Brain microvascular endothelial cell (primary cell): ENCODE measurements at regions not wholly inside any gene's neighbourhood (a gene's known extent, or its start where the extent isn't known, plus 50 kb on each side); places are given as distances from the start of the nearest gene placed in this dataset.
"Not testable (repeated sequence)": the region's sequence is repeated elsewhere in the genome, so short reads cannot be mapped to it uniquely, and the experiment has no call there.

Experiments used
- DNase-seq: peaks from one replicate; pipeline ENCODE4 v3.0.0-alpha.2; 2020
- H3K27ac ChIP-seq: fragments of 250-450 bp; sonication (Bioruptor Pico); 2 replicates; pipeline ENCODE4 v1.5.1; 2020; ENCODE audit warnings: mild to moderate bottlenecking, moderate library complexity
- H3K27me3 ChIP-seq: fragments of 250-450 bp; sonication (Bioruptor Pico); replicated peaks from 2 replicates; pipeline ENCODE4 v1.5.1; 2020; ENCODE audit warnings: mild to moderate bottlenecking
- H3K36me3 ChIP-seq: fragments of 250-450 bp; sonication (Bioruptor Pico); replicated peaks from 2 replicates; pipeline ENCODE4 v1.5.1; 2020; ENCODE audit warnings: mild to moderate bottlenecking
- H3K4me3 ChIP-seq: 2 replicates; pipeline ENCODE4 v1.5.1; 2011; ENCODE audit warnings: low read depth, mild to moderate bottlenecking, control low read depth, low read length, moderate library complexity
- in situ Hi-C: cut with HindIII; loops from 2 replicates; pipeline ENCODE4 v1.10.0; 2017; ENCODE audit warnings: low sequenced_read_pairs, low pct_ligation_motif_present
- TF ChIP-seq, protein P1 (sequence below): IDR thresholded peaks from 2 replicates; pipeline ENCODE4 v1.5.1; 2011; ENCODE audit warnings: low read depth, mild to moderate bottlenecking, moderate library complexity, low read length, control low read depth, inconsistent platforms; ENCODE audit errors: missing control alignments

DNA sequence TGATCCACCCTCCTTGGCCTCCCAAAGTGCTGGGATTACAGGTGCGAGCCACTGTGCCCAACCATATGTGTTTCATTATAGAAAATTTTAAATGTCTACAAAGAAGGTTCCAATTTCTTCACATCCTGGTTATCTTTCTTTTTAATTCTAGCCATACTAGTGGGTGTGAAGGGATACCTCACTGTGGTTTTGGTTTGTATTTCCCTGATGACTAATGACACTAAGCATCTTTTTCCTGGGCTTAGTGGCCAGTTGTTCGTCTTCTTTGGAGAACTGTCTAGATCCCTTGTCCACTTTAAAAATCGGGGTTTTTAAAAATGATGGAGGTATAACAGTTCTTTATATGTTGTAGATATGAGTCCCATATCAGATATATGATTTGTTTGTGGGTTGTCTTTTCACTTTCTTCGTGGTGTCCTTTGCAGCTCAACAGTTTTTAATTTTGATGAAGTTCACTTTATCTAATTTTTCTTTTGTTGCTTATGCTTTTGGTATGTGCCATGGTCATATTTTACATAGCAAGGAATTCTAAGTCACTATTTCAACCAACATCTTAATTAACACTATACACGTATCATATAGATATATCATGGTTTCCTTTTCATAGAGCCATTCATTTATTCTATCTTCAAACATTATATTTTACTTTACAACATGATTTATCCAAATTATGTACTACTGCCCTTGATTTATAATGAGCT, 135.0 kb upstream of the RIOK3 start:
- H3K36me3 ChIP-seq = no peaks in the 10 kb centered on the region
- DNase-seq = peak; percentile 70
- in situ Hi-C loops = no loop called here
- peak overlapping the region; percentile 20 for H3K27ac ChIP-seq
- H3K27me3 ChIP-seq = no peaks in the 10 kb centered on the region
- TF ChIP-seq, protein P1, sequence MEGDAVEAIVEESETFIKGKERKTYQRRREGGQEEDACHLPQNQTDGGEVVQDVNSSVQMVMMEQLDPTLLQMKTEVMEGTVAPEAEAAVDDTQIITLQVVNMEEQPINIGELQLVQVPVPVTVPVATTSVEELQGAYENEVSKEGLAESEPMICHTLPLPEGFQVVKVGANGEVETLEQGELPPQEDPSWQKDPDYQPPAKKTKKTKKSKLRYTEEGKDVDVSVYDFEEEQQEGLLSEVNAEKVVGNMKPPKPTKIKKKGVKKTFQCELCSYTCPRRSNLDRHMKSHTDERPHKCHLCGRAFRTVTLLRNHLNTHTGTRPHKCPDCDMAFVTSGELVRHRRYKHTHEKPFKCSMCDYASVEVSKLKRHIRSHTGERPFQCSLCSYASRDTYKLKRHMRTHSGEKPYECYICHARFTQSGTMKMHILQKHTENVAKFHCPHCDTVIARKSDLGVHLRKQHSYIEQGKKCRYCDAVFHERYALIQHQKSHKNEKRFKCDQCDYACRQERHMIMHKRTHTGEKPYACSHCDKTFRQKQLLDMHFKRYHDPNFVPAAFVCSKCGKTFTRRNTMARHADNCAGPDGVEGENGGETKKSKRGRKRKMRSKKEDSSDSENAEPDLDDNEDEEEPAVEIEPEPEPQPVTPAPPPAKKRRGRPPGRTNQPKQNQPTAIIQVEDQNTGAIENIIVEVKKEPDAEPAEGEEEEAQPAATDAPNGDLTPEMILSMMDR = no peak
- H3K4me3 ChIP-seq = no peak overlapping the region

DNA sequence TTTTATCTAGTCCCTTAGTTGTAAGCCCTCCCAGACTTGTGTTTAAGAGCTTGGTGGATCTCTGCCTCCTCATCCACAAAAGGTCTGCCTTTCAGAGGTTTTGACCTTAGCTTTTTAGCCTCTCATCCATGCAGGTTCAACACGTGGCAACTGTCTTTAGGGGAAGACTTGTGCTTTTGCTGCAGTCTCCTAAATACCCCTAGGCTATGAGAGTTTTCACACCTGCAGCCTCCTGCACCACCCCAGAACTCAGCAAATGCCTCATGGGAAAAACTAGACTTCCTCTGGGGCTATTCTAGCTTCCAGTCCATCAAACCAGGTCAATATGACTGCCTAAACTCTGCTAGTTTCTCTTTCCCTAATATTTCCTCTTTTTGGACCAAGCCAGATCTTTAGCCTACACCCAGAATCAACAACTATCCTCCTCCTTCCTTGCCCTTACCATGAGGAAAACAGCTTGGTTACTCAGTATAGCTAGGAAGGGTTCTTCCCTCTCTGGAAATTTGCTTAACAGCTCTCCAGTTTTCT, 132.3 kb upstream of the RIOK3 start:
- Histone ChIP-seq H3K36me3 (no peaks in the 10 kb centered on the region), H3K4me3 (no peak overlapping the region), H3K27me3 (no peaks in the 10 kb centered on the region), H3K27ac (no peak overlapping the region)
- in situ Hi-C loops = no loop called here
- DNase-seq = no peak
- TF ChIP-seq, protein P1 = no peak

DNA sequence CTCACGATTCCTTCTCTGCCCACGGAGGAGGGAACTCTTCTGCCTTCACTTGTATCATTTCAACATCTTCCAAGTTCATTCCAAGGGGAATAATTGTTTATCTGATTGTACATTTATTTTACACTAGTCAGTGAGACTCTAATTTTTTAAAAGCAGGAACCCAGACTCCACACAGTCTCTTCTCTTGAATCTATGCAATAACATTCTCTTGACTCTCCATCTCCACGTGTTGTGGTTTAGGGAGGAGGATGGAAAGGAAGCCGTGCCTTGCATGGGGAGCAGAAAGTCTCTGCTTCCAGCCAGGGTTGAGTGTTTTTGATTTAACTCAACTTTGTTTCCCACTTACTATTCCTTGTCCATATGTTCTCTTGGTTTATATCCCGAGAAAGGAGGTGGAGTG, 131.1 kb upstream of the RIOK3 start:
- no peak for DNase-seq
- in situ Hi-C loops = no loop called here
- TF ChIP-seq, protein P1 = no peak

DNA sequence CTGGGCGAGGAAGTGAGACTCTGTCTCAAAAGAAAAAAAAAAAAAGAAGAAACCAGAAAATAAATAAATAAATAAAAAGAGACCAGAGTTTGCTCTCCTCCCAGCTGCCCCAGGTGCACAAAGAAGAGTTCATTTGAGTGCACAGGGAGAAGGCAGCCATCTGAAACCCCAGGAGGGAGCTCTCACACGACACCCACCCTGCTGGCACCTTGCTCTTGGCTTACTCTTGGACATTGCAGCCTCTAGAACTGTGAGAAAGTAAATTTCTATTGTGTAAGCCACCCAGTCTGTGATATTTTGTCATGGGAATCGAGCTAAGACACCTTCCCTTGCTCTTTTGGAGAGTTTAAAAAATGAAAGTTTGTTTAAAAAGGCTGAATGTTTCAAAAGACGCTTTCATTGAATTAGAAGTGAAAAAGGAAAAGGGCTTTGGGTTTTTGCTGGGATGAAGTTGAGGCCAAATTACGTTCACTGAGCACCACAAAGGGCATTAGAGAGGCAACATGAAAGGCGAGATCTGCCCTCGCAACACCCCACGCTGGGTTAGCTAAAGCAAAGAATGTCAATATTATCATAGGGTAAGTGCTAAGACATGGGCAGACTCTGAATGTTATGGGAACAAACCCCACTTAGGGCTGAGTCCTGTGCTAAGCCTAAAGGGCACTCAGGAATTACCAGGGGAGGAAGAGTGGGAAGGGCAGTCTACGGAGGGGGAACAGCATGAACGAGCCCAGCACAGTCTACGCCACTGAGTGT, 128.9 kb upstream of the RIOK3 start:
- Histone ChIP-seq H3K27ac (no peak overlapping the region), H3K4me3 (no peak overlapping the region), H3K36me3 (no peaks in the 10 kb centered on the region), H3K27me3 (no peaks in the 10 kb centered on the region)
- in situ Hi-C loops = no loop called here
- no peak for DNase-seq
- TF ChIP-seq, protein P1 = no peak

More for the DNA sequence above, 131.1 kb upstream of the RIOK3 start:
- Histone ChIP-seq H3K36me3 (no peaks in the 10 kb centered on the region), H3K27ac (no peak overlapping the region), H3K27me3 (no peaks in the 10 kb centered on the region), H3K4me3 (no peak overlapping the region)

DNA sequence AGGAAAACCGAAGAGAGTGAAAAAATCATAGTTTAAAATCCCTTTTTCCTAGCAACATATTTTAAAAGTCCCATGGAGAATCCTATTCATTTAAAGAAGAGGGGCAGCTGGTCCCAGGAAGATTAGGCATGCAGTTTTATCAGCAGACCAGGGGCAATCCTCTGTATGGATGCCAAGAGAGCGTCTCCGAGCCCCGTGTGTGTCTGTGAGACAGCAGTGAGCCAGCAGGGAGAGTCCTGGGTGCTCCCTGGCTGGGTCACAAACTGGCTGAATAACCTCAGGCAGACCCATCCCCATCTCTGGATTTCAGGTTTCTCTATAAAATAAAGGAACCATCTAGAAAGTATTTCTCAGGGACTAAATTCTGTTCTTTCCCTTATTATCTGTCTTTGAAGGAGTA, 128.2 kb upstream of the RIOK3 start:
- in situ Hi-C loops = no loop called here
- TF ChIP-seq, protein P1 = no peak
- DNase-seq = no peak

DNA sequence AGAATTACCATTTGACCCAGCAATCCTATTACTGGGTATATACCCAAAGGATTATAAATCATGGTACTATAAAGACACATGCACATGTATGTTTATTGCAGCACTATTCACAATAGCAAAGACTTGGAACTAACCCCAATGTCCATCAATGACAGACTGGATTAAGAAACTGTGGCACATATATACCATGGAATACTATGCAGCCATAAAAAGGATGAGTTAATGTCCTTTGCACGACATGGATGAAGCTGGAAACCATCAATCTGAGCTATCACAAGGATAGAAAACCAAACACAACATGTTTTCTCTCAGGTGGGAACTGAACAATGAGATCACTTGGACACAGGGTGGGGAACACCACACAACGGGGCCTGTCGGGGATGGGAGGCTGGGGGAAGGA, 123.4 kb upstream of the RIOK3 start:
- H3K4me3 ChIP-seq, H3K27me3 ChIP-seq, H3K36me3 ChIP-seq, DNase-seq, in situ Hi-C loops, H3K27ac ChIP-seq: not testable (repeated sequence)

More for the DNA sequence above, 128.2 kb upstream of the RIOK3 start:
- H3K4me3 ChIP-seq = no peak overlapping the region
- H3K36me3 ChIP-seq = no peaks in the 10 kb centered on the region
- H3K27me3 ChIP-seq = no peaks in the 10 kb centered on the region
- no peak overlapping the region for H3K27ac ChIP-seq
